ENCODE measurements at regions not wholly inside any gene's neighbourhood (a gene's known extent, or its start where the extent isn't known, plus 50 kb on each side); places are given as distances from the start of the nearest gene placed in this dataset.
"Not testable (repeated sequence)": the region's sequence is repeated elsewhere in the genome, so short reads cannot be mapped to it uniquely, and the experiment has no call there.

- not testable (repeated sequence) for TF ChIP-seq EZH2 (IDR thresholded peaks at IDR 0.05; ENCODE audit: borderline replicate concordance, insufficient read depth, low read depth, low read length, poor library complexity, severe bottlenecking); CTCF (IDR thresholded peaks at IDR 0.05)
Measured at GRCh38 chr2:87354102-87354501, 332.5 kb upstream of the PLGLB1 start.
